RWPE1 (cell line): ENCODE measurements at regions not wholly inside any gene's neighbourhood (a gene's known extent, or its start where the extent isn't known, plus 50 kb on each side); places are given as distances from the start of the nearest gene placed in this dataset.

Experiments
- CTCF ChIA-PET: fragments of 350-600 bp; sonication (Branson Sonifier 250); formaldehyde crosslinking; extraction: SDS; loops from one replicate; lab custom pipeline; 2021; lab: Yijun Ruan, JAX
- POLR2A ChIA-PET: fragments of 400-600 bp; formaldehyde crosslinking; extraction: SDS; loops from one replicate; lab custom pipeline; 2020; ENCODE audit warnings: antibody characterized with exemption; ENCODE audit not compliant: low non-redundant PET; lab: Yijun Ruan, JAX
- DNase-seq: peaks from one replicate; pipeline ENCODE4 v3.0.0; 2012; ENCODE audit warnings: low spot score
- H3K27ac ChIP-seq: fragments of 450-650 bp; 2 replicates; pipeline ENCODE4 v1.5.1; 2017
- TF ChIP-seq, protein P1 (sequence below): fragments of 450-650 bp; conservative IDR thresholded peaks from 2 replicates; pipeline ENCODE4 v1.5.1; 2017; ENCODE audit warnings: low read depth, mild to moderate bottlenecking

GRCh38 chr12:124685689-124686369, 118.4 kb upstream of the NCOR2 start:
- peak; percentile 65 for DNase-seq
- H3K27ac ChIP-seq, result peak overlapping the region; percentile 96
- TF ChIP-seq, protein P1, sequence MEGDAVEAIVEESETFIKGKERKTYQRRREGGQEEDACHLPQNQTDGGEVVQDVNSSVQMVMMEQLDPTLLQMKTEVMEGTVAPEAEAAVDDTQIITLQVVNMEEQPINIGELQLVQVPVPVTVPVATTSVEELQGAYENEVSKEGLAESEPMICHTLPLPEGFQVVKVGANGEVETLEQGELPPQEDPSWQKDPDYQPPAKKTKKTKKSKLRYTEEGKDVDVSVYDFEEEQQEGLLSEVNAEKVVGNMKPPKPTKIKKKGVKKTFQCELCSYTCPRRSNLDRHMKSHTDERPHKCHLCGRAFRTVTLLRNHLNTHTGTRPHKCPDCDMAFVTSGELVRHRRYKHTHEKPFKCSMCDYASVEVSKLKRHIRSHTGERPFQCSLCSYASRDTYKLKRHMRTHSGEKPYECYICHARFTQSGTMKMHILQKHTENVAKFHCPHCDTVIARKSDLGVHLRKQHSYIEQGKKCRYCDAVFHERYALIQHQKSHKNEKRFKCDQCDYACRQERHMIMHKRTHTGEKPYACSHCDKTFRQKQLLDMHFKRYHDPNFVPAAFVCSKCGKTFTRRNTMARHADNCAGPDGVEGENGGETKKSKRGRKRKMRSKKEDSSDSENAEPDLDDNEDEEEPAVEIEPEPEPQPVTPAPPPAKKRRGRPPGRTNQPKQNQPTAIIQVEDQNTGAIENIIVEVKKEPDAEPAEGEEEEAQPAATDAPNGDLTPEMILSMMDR, result no peak
- ChIA-PET POLR2A (no interaction called here), CTCF (no interaction called here)

- TF ChIP-seq, protein P1, result no peak
- DNase-seq, result peak; percentile 52
- peak overlapping the region; percentile 96 for H3K27ac ChIP-seq
- CTCF ChIA-PET, result interaction anchor here (0.7 kb wide), 1 partner anchor 32 kb away, joined by 3 read pairs; no protein-coding TSS in a partner anchor
- POLR2A ChIA-PET, result no interaction called here
These were observed 117.7 kb upstream of the NCOR2 start for GRCh38 chr12:124684971-124685688.

DNA sequence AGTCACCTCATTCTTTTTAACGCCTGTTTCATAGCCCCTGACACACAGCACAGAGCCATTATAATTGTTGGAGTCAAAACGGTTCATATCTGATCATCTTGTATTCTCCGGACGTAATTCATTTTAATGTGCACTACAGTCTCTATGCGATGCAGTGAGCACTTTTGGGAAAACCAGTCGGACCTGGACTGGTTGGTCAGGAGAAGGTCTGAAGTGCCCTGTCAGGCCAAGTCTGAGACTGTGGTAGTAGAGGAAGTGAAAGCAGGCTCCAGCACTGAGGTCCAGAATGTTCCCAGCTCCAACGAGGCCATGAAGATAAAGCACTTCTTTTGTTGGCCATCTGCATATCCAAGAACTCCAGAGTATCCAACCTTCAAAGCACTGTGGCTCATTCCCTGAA, 117.1 kb upstream of the NCOR2 start:
- DNase-seq, result no peak
- peak overlapping the region; percentile 96 for H3K27ac ChIP-seq
- ChIA-PET CTCF (no interaction called here), POLR2A (no interaction called here)
- TF ChIP-seq, protein P1, result no peak

GRCh38 chr12:124683152-124684124, 116.0 kb upstream of the NCOR2 start:
- peak overlapping the region; percentile 96 for H3K27ac ChIP-seq
- ChIA-PET POLR2A (no interaction called here), CTCF (interaction anchor here (1.5 kb wide), 1 partner anchor 83 kb away, joined by 4 read pairs; no protein-coding TSS in a partner anchor)
- DNase-seq, result peak; percentile 84
- TF ChIP-seq, protein P1, result no peak

GRCh38 chr12:124682425-124683151, 115.2 kb upstream of the NCOR2 start:
- TF ChIP-seq, protein P1, result no peak
- peak overlapping the region; percentile 96 for H3K27ac ChIP-seq
- CTCF ChIA-PET, result interaction anchor here (1.1 to 1.5 kb wide), 2 partner anchors 84 to 163 kb away, joined by 4 read pairs; no protein-coding TSS in a partner anchor
- POLR2A ChIA-PET, result interaction anchor here (0.6 kb wide), 1 partner anchor 171 kb away, joined by 3 read pairs; no protein-coding TSS in a partner anchor
- no peak for DNase-seq
